Right atrium auricular region (tissue), 2 donors: ENCODE measurements at regions not wholly inside any gene's neighbourhood (a gene's known extent, or its start where the extent isn't known, plus 50 kb on each side); places are given as distances from the start of the nearest gene placed in this dataset.

Experiments
- DNase-seq: peaks from one replicate; pipeline ENCODE4 v3.0.0-alpha.2; 2019; ENCODE audit warnings: low spot score
- H3K27ac ChIP-seq, 2 donors: fragments of 200-600 bp; sonication (generic); 1 replicate in 1 of 2; 2 replicates in 1 of 2; pipeline ENCODE4 v1.5.1; 2016 to 2019
- H3K27me3 ChIP-seq, 2 donors: fragments of 200-600 bp; sonication (generic); one replicate each; pipeline versions ENCODE4 v1.5.1 to v1.6.0; 2017 to 2019
- H3K36me3 ChIP-seq: fragments of 200-600 bp; sonication (generic); one replicate; pipeline ENCODE4 v1.5.1; 2016
- H3K4me1 ChIP-seq, 2 donors: fragments of 200-600 bp; sonication (generic); one replicate each; pipeline versions ENCODE4 v1.5.1 to v1.6.0; 2017 to 2019
- H3K4me3 ChIP-seq, 2 donors: fragments of 200-600 bp; sonication (generic); 1 replicate in 1 of 2; 2 replicates in 1 of 2; pipeline ENCODE4 v1.5.1; 2017 to 2019; ENCODE audit warnings: mild to moderate bottlenecking in 1 of 2, moderate library complexity in 1 of 2
- H3K9me3 ChIP-seq, 2 donors: fragments of 200-600 bp; sonication (generic); one replicate each; pipeline ENCODE4 v1.5.1; 2019
- CTCF ChIP-seq, 2 donors: fragments of 200-600 bp; sonication (generic); IDR thresholded peaks; one replicate each; pipeline ENCODE4 v1.5.1; 2019; ENCODE audit warnings: antibody characterized with exemption in 2 of 2

GRCh38 chr2:117341690-117342089 lies 472.8 kb upstream of the DDX18 start:
- TF ChIP-seq CTCF (IDR thresholded peaks at IDR 0.05) = no peak
- no peaks in the 10 kb centered on the region for H3K36me3 ChIP-seq
- H3K27me3 ChIP-seq = no peaks in the 10 kb centered on the region
- no peaks in the 10 kb centered on the region for H3K4me1 ChIP-seq
- DNase-seq = no peak
- H3K9me3 ChIP-seq = no peaks in the 10 kb centered on the region
- H3K4me3 ChIP-seq = no peak overlapping the region
- no peak overlapping the region for H3K27ac ChIP-seq

- Histone ChIP-seq H3K36me3 (no peaks in the 10 kb centered on the region), H3K27ac (no peak overlapping the region), H3K9me3 (no peaks in the 10 kb centered on the region), H3K4me1 (no peaks in the 10 kb centered on the region), H3K4me3 (no peak overlapping the region), H3K27me3 (no peaks in the 10 kb centered on the region)
- DNase-seq = no peak
- TF ChIP-seq CTCF (IDR thresholded peaks at IDR 0.05) = no peak
Measured at GRCh38 chr2:117342415-117342814, 472.1 kb upstream of the DDX18 start.

GRCh38 chr2:117349687-117350086 lies 464.8 kb upstream of the DDX18 start:
- TF ChIP-seq CTCF (IDR thresholded peaks at IDR 0.05) = no peak
- Histone ChIP-seq H3K4me1 (no peaks in the 10 kb centered on the region), H3K27me3 (no peaks in the 10 kb centered on the region), H3K4me3 (no peak overlapping the region), H3K36me3 (no peaks in the 10 kb centered on the region), H3K9me3 (no peaks in the 10 kb centered on the region), H3K27ac (no peak overlapping the region)
- DNase-seq = no peak

- no peak for DNase-seq
- Histone ChIP-seq H3K27ac (no peak overlapping the region), H3K27me3 (no peaks in the 10 kb centered on the region), H3K4me3 (no peak overlapping the region), H3K4me1 (no peaks in the 10 kb centered on the region), H3K9me3 (no peaks in the 10 kb centered on the region), H3K36me3 (no peaks in the 10 kb centered on the region)
- no peak for TF ChIP-seq CTCF (IDR thresholded peaks at IDR 0.05)
Measured at GRCh38 chr2:117351396-117351795, 463.1 kb upstream of the DDX18 start.

- DNase-seq = no peak
- Histone ChIP-seq H3K4me1 (no peaks in the 10 kb centered on the region), H3K4me3 (no peak overlapping the region), H3K27me3 (no peaks in the 10 kb centered on the region), H3K9me3 (no peaks in the 10 kb centered on the region), H3K36me3 (no peaks in the 10 kb centered on the region), H3K27ac (no peak overlapping the region)
- TF ChIP-seq CTCF (IDR thresholded peaks at IDR 0.05) = no peak
Measured at GRCh38 chr2:117359266-117359914, 455.1 kb upstream of the DDX18 start.

GRCh38 chr2:117360586-117360985 lies 453.9 kb upstream of the DDX18 start:
- Histone ChIP-seq H3K36me3 (no peaks in the 10 kb centered on the region), H3K9me3 (no peaks in the 10 kb centered on the region), H3K27ac (no peak overlapping the region), H3K27me3 (no peaks in the 10 kb centered on the region), H3K4me3 (no peak overlapping the region), H3K4me1 (no peaks in the 10 kb centered on the region)
- no peak for TF ChIP-seq CTCF (IDR thresholded peaks at IDR 0.05)
- no peak for DNase-seq
